ENCODE measurements at regions not wholly inside any gene's neighbourhood (a gene's known extent, or its start where the extent isn't known, plus 50 kb on each side); places are given as distances from the start of the nearest gene placed in this dataset.

- DNase-seq (ENCODE audit: low read depth): no peak
- TF ChIP-seq CTCF (IDR thresholded peaks at IDR 0.05; ENCODE audit: insufficient read depth, low read depth, low read length): no peak
- Histone ChIP-seq H3K4me3 (ENCODE audit: low read depth, low read length) (no peak overlapping the region), H3K27me3 (ENCODE audit: control insufficient read depth, insufficient read depth, low read length) (no peaks in the 10 kb centered on the region), H3K36me3 (ENCODE audit: control insufficient read depth, insufficient read depth, low read length) (no peaks in the 10 kb centered on the region)
- ChIA-PET POLR2A (no interaction called here), CTCF (no interaction called here)
Observed at GRCh38 chr16:6864244-6864643, 468.4 kb upstream of the RBFOX1 start.

DNA sequence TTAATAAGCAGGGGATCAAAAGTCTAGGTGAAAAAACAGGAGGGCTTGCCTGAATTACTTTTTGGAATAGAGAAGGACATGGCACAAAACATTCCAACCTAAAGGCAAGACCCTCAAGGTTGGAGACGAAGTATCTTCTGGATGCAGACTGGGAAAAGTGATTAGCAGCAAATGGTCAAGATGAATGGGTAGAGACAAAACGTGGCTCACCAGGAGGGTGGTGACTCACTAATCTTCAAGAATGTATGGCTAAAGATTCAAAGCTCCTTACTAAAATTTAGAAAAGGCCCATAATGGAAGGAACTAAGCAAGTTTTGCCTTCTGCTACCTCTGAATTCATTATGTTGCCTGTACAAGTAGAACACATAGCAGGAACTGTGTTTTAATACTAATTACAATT is 469.5 kb upstream of the RBFOX1 start:
- Histone ChIP-seq H3K4me3 (ENCODE audit: low read depth, low read length) (no peak overlapping the region), H3K27me3 (ENCODE audit: control insufficient read depth, insufficient read depth, low read length) (no peaks in the 10 kb centered on the region), H3K36me3 (ENCODE audit: control insufficient read depth, insufficient read depth, low read length) (no peaks in the 10 kb centered on the region)
- ChIA-PET POLR2A (no interaction called here), CTCF (no interaction called here)
- no peak for TF ChIP-seq CTCF (IDR thresholded peaks at IDR 0.05; ENCODE audit: insufficient read depth, low read depth, low read length)
- no peak for DNase-seq (ENCODE audit: low read depth)

DNA sequence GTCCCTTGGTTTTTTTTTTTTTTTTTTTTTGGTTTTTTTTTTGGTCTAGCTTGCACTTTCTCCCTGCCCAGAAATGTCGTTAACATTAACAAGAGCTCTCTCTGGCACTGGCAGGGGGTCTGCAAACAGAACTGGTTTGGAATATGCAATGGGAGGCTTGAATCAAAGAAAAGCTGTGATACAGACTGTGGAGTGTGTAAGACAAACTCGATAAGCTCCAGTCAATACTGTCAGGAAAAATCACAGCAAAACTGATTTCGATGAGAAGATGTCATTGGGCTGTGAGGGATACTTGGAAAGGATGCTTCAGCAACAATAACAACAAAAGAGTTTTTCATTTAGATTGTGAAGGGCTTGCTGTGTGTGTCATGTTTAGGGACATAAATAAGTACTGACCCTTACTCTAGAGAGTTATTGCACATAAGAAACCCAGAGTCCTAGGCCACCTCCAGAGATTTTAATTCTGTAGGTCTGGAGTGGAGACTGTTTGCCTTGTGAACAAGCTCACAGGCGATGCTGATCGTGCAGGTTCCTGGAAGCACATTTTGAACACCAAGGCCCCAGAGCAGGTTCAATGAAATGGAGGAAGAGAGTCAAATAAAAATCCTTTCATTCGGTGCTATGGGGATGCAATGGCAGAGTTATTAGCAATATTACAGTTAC is 470.7 kb upstream of the RBFOX1 start:
- ChIA-PET CTCF (no interaction called here), POLR2A (no interaction called here)
- DNase-seq (ENCODE audit: low read depth): no peak
- TF ChIP-seq CTCF (IDR thresholded peaks at IDR 0.05; ENCODE audit: insufficient read depth, low read depth, low read length): no peak
- no peaks in the 10 kb centered on the region for H3K36me3 ChIP-seq (ENCODE audit: control insufficient read depth, insufficient read depth, low read length)
- no peak overlapping the region for H3K4me3 ChIP-seq (ENCODE audit: low read depth, low read length)
- no peaks in the 10 kb centered on the region for H3K27me3 ChIP-seq (ENCODE audit: control insufficient read depth, insufficient read depth, low read length)

- H3K27me3 ChIP-seq (ENCODE audit: control insufficient read depth, insufficient read depth, low read length): no peaks in the 10 kb centered on the region
- DNase-seq (ENCODE audit: low read depth): no peak
- TF ChIP-seq CTCF (IDR thresholded peaks at IDR 0.05; ENCODE audit: insufficient read depth, low read depth, low read length): no peak
- H3K4me3 ChIP-seq (ENCODE audit: low read depth, low read length): no peak overlapping the region
- ChIA-PET CTCF (no interaction called here), POLR2A (no interaction called here)
- H3K36me3 ChIP-seq (ENCODE audit: control insufficient read depth, insufficient read depth, low read length): no peaks in the 10 kb centered on the region
Observed at GRCh38 chr16:6861135-6861814, 471.4 kb upstream of the RBFOX1 start.

GRCh38 chr16:6857575-6857974 is 475.1 kb upstream of the RBFOX1 start:
- DNase-seq (ENCODE audit: low read depth): no peak
- Histone ChIP-seq H3K4me3 (ENCODE audit: low read depth, low read length) (no peak overlapping the region), H3K27me3 (ENCODE audit: control insufficient read depth, insufficient read depth, low read length) (no peaks in the 10 kb centered on the region), H3K36me3 (ENCODE audit: control insufficient read depth, insufficient read depth, low read length) (no peaks in the 10 kb centered on the region)
- POLR2A ChIA-PET: no interaction called here
- TF ChIP-seq CTCF (IDR thresholded peaks at IDR 0.05; ENCODE audit: insufficient read depth, low read depth, low read length): no peak
- CTCF ChIA-PET: no interaction called here
